ENCODE measurements at regions not wholly inside any gene's neighbourhood (a gene's known extent, or its start where the extent isn't known, plus 50 kb on each side); places are given as distances from the start of the nearest gene placed in this dataset.

- TF ChIP-seq CTCF (optimal IDR thresholded peaks at IDR 0.05 in 1 of 3, IDR thresholded peaks at IDR 0.05 in 1 of 3, conservative IDR thresholded peaks at IDR 0.05 in 1 of 3; ENCODE audit: extremely low read depth in 1 of 3, insufficient read depth in 2 of 3, low read length in 3 of 3) (no peak), EZH2 (IDR thresholded peaks at IDR 0.05; ENCODE audit: low read length) (no peak)
Observed at GRCh38 chr5:24225051-24225450, 419.7 kb downstream of the CDH10 start.
